ENCODE measurements at regions not wholly inside any gene's neighbourhood (a gene's known extent, or its start where the extent isn't known, plus 50 kb on each side); places are given as distances from the start of the nearest gene placed in this dataset.

- TF ChIP-seq EZH2 (IDR thresholded peaks at IDR 0.05; ENCODE audit: low read depth) (no peak), CTCF (conservative IDR thresholded peaks at IDR 0.05) (no peak)
- no peaks in the 10 kb centered on the region for H3K9me2 ChIP-seq (ENCODE audit: insufficient read depth)
- no peaks in the 10 kb centered on the region for H3K9me3 ChIP-seq (ENCODE audit: insufficient read depth, low read depth)
- no peak overlapping the region for H3K4me3 ChIP-seq
- H3K79me2 ChIP-seq (ENCODE audit: low read depth) = no peaks in the 10 kb centered on the region
- ChIA-PET CTCF (no interaction called here), POLR2A (ENCODE audit: unreplicated experiment) (no interaction called here)
- H4K20me1 ChIP-seq (ENCODE audit: insufficient read depth) = no peaks in the 10 kb centered on the region
- no peak overlapping the region for H3K4me2 ChIP-seq
- no peaks in the 10 kb centered on the region for H3K4me1 ChIP-seq (replicated peaks; ENCODE audit: insufficient read depth)
- DNase-seq = no peak
- no TSS peak for BruUV-seq (replicated peaks)
- H2AFZ ChIP-seq = no peak overlapping the region
- no peaks in the 10 kb centered on the region for H3K36me3 ChIP-seq (ENCODE audit: low read depth)
- H3K27ac ChIP-seq = no peak overlapping the region
- intact Hi-C loops (cut with micrococcal nuclease; ENCODE audit: unreplicated experiment) = no loop called here
- H3K27me3 ChIP-seq (ENCODE audit: insufficient read depth, low read depth) = no peaks in the 10 kb centered on the region
- H3F3A ChIP-seq (ENCODE audit: insufficient read depth, low read depth) = no peaks in the 10 kb centered on the region
Measured at GRCh38 chr2:138201286-138201685, 237.0 kb downstream of the HNMT start.

GRCh38 chr2:138202762-138203161 is 238.5 kb downstream of the HNMT start:
- no peak for TF ChIP-seq CTCF (conservative IDR thresholded peaks at IDR 0.05)
- TF ChIP-seq EZH2 (IDR thresholded peaks at IDR 0.05; ENCODE audit: low read depth) = no peak
- Histone ChIP-seq H3K9me3 (ENCODE audit: insufficient read depth, low read depth) (no peaks in the 10 kb centered on the region), H3K4me1 (replicated peaks; ENCODE audit: insufficient read depth) (no peaks in the 10 kb centered on the region), H2AFZ (no peak overlapping the region), H3K4me3 (no peak overlapping the region), H3K27ac (no peak overlapping the region), H3K9me2 (ENCODE audit: insufficient read depth) (no peaks in the 10 kb centered on the region), H3F3A (ENCODE audit: insufficient read depth, low read depth) (no peaks in the 10 kb centered on the region), H4K20me1 (ENCODE audit: insufficient read depth) (no peaks in the 10 kb centered on the region), H3K36me3 (ENCODE audit: low read depth) (no peaks in the 10 kb centered on the region), H3K27me3 (ENCODE audit: insufficient read depth, low read depth) (no peaks in the 10 kb centered on the region), H3K4me2 (no peak overlapping the region), H3K79me2 (ENCODE audit: low read depth) (no peaks in the 10 kb centered on the region)
- BruUV-seq (replicated peaks) = no TSS peak
- intact Hi-C loops (cut with micrococcal nuclease; ENCODE audit: unreplicated experiment) = no loop called here
- no peak for DNase-seq
- ChIA-PET POLR2A (ENCODE audit: unreplicated experiment) (no interaction called here), CTCF (no interaction called here)

GRCh38 chr2:138205281-138205680 is 241.0 kb downstream of the HNMT start:
- H3K4me2 ChIP-seq = no peak overlapping the region
- no peaks in the 10 kb centered on the region for H3K9me3 ChIP-seq (ENCODE audit: insufficient read depth, low read depth)
- no peak overlapping the region for H2AFZ ChIP-seq
- H3K9me2 ChIP-seq (ENCODE audit: insufficient read depth) = no peaks in the 10 kb centered on the region
- intact Hi-C loops (cut with micrococcal nuclease; ENCODE audit: unreplicated experiment) = no loop called here
- H4K20me1 ChIP-seq (ENCODE audit: insufficient read depth) = no peaks in the 10 kb centered on the region
- H3K79me2 ChIP-seq (ENCODE audit: low read depth) = no peaks in the 10 kb centered on the region
- no peaks in the 10 kb centered on the region for H3F3A ChIP-seq (ENCODE audit: insufficient read depth, low read depth)
- POLR2A ChIA-PET (ENCODE audit: unreplicated experiment) = interaction anchor here (0.7 kb wide), 1 partner anchor 509 kb away, joined by 4 read pairs; no protein-coding TSS in a partner anchor
- H3K27me3 ChIP-seq (ENCODE audit: insufficient read depth, low read depth) = no peaks in the 10 kb centered on the region
- TF ChIP-seq EZH2 (IDR thresholded peaks at IDR 0.05; ENCODE audit: low read depth) (no peak), CTCF (conservative IDR thresholded peaks at IDR 0.05) (no peak)
- DNase-seq = no peak
- H3K36me3 ChIP-seq (ENCODE audit: low read depth) = no peaks in the 10 kb centered on the region
- BruUV-seq (replicated peaks) = no TSS peak
- no peaks in the 10 kb centered on the region for H3K4me1 ChIP-seq (replicated peaks; ENCODE audit: insufficient read depth)
- no peak overlapping the region for H3K4me3 ChIP-seq
- H3K27ac ChIP-seq = no peak overlapping the region
- CTCF ChIA-PET = no interaction called here
